AG04450 (cell line): ENCODE measurements at regions not wholly inside any gene's neighbourhood (a gene's known extent, or its start where the extent isn't known, plus 50 kb on each side); places are given as distances from the start of the nearest gene placed in this dataset.

Experiments used
- CTCF ChIA-PET: fragments of 300-600, 350-600 bp; formaldehyde crosslinking; extraction: SDS; loops from one replicate; lab custom pipeline; 2022; ENCODE audit warnings: antibody characterized with exemption, inconsistent platforms; lab: Charles Lee
- POLR2A ChIA-PET: fragments of 350-600 bp; formaldehyde crosslinking; extraction: SDS; loops from one replicate; lab custom pipeline; 2021; ENCODE audit warnings: antibody characterized with exemption, inconsistent platforms; lab: Yijun Ruan, JAX
- DNase-seq: peaks from one replicate; pipeline ENCODE4 v3.0.0-alpha.2; 2011; ENCODE audit warnings: low read depth, low spot score
- H3K27ac ChIP-seq: one replicate; pipeline ENCODE4 v1.5.1; 2012; ENCODE audit warnings: low read depth, low read length, control low read depth
- H3K27me3 ChIP-seq: one replicate; pipeline ENCODE4 v1.6.0; 2012; ENCODE audit warnings: low read length; ENCODE audit not compliant: control insufficient read depth, insufficient read depth
- H3K4me3 ChIP-seq: 2 replicates; pipeline ENCODE4 v1.5.1; 2011; ENCODE audit warnings: mild to moderate bottlenecking, low read depth, low read length, control low read depth
- H3K9me3 ChIP-seq: 2 replicates; pipeline ENCODE4 v1.5.1; 2012; ENCODE audit warnings: low read length; ENCODE audit not compliant: control insufficient read depth, insufficient read depth
- TF ChIP-seq, protein P1 (sequence below): IDR thresholded peaks from 2 replicates; pipeline ENCODE4 v1.5.1; 2011; ENCODE audit warnings: low read depth, low read length, control low read depth, inconsistent platforms

DNA sequence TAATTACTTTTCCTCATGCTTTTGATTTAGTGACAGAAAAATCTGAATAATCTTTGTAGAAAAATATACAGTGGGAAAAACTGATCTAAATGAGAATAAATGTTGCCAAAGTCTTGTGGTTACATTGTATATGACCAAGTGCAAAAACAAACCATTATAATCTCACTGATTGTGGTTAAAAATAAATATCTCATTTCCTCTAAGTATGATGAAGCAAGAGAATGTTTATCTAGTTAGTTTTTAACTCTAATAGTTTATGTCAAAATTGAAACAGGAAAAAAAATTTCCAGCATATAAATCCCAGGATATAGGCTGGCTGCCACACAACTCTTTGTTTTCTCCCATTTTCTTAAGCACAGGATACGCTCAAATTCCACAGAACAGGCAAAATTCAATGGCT, 392.7 kb upstream of the ID4 start:
- peaks cover 4% of the 10 kb centered on the region for H3K27me3 ChIP-seq
- no peak for DNase-seq

DNA sequence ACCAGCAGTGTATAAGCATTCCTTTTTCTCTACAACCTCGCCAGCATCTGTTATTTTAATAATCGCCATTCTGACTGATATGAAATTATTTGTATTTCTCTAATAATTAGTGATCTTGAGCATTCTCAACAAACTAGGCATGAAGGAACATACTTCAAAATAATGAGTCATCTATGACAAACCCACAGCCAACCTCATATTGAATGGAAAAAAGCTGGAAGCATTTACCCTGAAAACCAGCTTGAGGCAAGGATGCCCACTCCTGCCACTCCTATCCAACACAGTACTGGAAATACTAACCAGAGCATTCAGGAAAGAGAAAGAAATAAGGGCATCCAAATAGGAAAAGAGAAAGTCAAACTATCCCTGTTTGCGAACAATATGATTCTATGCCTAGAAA, 390.6 kb upstream of the ID4 start:
- H3K27ac ChIP-seq: no peak overlapping the region
- ChIA-PET CTCF (no interaction called here), POLR2A (no interaction called here)
- H3K27me3 ChIP-seq: peaks cover 4% of the 10 kb centered on the region
- no peak overlapping the region for H3K4me3 ChIP-seq
- TF ChIP-seq, protein P1, sequence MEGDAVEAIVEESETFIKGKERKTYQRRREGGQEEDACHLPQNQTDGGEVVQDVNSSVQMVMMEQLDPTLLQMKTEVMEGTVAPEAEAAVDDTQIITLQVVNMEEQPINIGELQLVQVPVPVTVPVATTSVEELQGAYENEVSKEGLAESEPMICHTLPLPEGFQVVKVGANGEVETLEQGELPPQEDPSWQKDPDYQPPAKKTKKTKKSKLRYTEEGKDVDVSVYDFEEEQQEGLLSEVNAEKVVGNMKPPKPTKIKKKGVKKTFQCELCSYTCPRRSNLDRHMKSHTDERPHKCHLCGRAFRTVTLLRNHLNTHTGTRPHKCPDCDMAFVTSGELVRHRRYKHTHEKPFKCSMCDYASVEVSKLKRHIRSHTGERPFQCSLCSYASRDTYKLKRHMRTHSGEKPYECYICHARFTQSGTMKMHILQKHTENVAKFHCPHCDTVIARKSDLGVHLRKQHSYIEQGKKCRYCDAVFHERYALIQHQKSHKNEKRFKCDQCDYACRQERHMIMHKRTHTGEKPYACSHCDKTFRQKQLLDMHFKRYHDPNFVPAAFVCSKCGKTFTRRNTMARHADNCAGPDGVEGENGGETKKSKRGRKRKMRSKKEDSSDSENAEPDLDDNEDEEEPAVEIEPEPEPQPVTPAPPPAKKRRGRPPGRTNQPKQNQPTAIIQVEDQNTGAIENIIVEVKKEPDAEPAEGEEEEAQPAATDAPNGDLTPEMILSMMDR: no peak
- no peaks in the 10 kb centered on the region for H3K9me3 ChIP-seq
- no peak for DNase-seq

More for the DNA sequence above, 392.7 kb upstream of the ID4 start:
- Histone ChIP-seq H3K9me3 (no peaks in the 10 kb centered on the region), H3K4me3 (no peak overlapping the region), H3K27ac (no peak overlapping the region)
- ChIA-PET POLR2A (no interaction called here), CTCF (no interaction called here)
- TF ChIP-seq, protein P1: no peak

DNA sequence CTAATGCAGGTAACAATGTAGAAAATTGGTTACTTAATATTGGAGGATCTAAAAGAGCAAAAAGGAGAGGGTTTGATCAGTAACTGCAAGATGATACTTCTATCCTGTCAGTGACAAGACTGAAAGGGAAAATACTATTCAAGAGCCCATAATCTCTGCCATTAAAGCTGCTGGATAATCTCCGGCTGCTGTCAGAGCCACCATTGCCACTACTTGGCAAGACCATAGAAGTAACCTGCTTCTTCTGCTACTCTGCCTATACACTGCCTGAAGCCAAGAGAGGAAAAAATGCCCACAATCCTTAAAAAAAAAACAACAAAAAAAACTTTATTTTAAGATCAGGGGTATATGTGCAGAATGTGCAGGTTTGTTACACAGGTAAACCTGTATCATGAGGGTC, 386.5 kb upstream of the ID4 start:
- no peak for DNase-seq
- POLR2A ChIA-PET: no interaction called here
- CTCF ChIA-PET: no interaction called here
- Histone ChIP-seq H3K27ac (no peak overlapping the region), H3K27me3 (peaks cover 3% of the 10 kb centered on the region), H3K4me3 (no peak overlapping the region), H3K9me3 (no peaks in the 10 kb centered on the region)
- TF ChIP-seq, protein P1: no peak

DNA sequence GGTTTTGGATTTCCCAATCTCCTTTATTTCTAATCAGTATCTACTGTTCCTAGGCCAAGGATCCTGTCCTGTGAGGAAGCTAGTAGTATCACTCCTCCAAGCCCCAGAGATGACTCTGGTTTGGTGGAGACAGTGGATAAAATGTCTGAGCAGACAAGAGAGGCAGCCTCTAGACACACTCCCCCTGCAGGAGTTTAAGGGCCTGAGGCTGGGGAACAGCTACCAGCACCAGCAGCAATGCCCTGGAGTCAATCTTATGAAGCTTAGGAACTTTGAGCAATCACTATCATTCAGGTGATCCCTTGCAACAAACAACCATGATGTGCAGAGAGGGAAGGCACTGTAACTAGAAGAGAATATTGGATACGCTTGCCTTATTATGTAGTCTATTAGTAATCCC, 384.7 kb upstream of the ID4 start:
- H3K9me3 ChIP-seq: no peaks in the 10 kb centered on the region
- ChIA-PET CTCF (no interaction called here), POLR2A (no interaction called here)
- DNase-seq: no peak
- no peak overlapping the region for H3K4me3 ChIP-seq
- no peak overlapping the region for H3K27ac ChIP-seq
- peaks cover 5% of the 10 kb centered on the region for H3K27me3 ChIP-seq
- TF ChIP-seq, protein P1: no peak

DNA sequence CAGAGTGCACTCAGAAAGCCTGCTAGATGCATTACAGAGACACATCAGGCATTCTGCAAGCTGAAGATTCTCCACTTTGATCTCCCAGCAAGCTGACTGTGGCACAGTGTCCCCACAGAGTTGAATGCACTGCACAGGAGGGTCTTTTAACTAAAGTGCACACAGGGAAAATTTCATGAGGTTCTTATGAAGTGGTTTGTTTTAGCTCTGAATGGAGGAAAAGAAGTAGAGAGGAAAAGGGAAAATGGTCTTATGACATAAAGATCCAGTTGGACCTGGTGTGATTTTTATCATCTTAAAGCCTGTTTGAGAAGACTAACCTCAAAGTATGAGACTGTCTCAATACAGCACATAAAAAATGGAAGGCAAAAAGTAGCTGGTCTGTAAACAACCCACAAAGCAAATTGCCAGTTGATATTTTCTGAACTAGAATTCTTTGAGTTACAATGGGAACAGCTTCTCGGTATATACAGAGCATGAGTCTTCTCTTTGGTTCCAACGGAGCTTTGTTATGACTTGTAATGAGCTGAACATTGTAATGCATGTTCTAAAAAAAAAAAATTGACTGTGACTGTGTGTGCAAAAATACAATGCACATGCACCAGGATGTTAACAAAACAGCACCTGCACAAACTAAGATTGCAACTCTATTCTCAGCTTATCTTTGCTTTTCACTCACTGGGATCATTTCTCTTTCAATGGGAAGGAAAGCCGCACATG, 383.0 kb upstream of the ID4 start:
- no peak overlapping the region for H3K27ac ChIP-seq
- POLR2A ChIA-PET: no interaction called here

More for the DNA sequence above, 383.0 kb upstream of the ID4 start:
- CTCF ChIA-PET: no interaction called here
- no peak for DNase-seq
- no peaks in the 10 kb centered on the region for H3K9me3 ChIP-seq
- no peak overlapping the region for H3K4me3 ChIP-seq
- TF ChIP-seq, protein P1: no peak
- H3K27me3 ChIP-seq: peaks cover 5% of the 10 kb centered on the region
